NCI-H460 (cell line): ENCODE measurements at regions not wholly inside any gene's neighbourhood (a gene's known extent, or its start where the extent isn't known, plus 50 kb on each side); places are given as distances from the start of the nearest gene placed in this dataset.

Experiments used
- DNase-seq: peaks from one replicate; pipeline ENCODE4 v3.0.0-alpha.2; 2016; ENCODE audit warnings: low read depth; ENCODE audit errors: extremely low read depth
- small RNA-seq, 2 experiments: library from RNA; depleted of rRNA; stranded (forward); fragments of <200 nt; gene quantifications; one replicate each; pipeline ENCODE3, GENCODE V24; 2014

- DNase-seq = no peak
Measured at GRCh38 chr10:31261511-31262311, 57.3 kb upstream of the ZEB1 start.

GRCh38 chr10:31262672-31263071 is 56.3 kb upstream of the ZEB1 start:
- DNase-seq = no peak

GRCh38 chr10:31263903-31264302 is 55.1 kb upstream of the ZEB1 start:
- DNase-seq = no peak

GRCh38 chr10:31268444-31269303 is 50.3 kb upstream of the ZEB1 start:
- no peak for DNase-seq

Small RNA genes lying in the stretch of these regions (small RNA-seq; reads per million reads assigned to genes)
- gene RNA5SP309 = 0 reads per million in 2 experiments
